ENCODE measurements at regions not wholly inside any gene's neighbourhood (a gene's known extent, or its start where the extent isn't known, plus 50 kb on each side); places are given as distances from the start of the nearest gene placed in this dataset.
A peak's percentile ranks its signal among the peaks of the same experiment; 100 is the strongest.

DNA sequence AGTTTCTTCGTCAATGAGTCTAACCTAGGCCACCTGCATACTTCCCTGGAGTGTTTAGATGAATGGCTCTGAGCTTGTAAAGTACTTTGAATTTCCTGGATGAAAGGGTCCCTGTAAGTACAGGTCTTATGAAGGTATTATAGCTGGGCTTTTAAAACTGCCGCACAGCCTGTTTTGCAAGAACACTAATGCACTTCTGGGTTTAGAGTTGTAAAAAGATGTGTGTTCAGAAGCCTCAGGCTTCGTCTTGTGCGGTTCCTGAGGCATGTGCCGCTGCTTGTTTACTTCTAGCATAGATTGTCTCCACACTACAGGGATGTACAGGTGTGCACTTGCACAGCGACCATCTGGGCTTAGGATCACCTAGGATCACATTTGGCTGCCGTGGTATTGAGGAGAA lies 324.5 kb downstream of the SOX4 start:
- DNase-seq, result no peak
- WGBS, 2 experiments (ENCODE audit: low coverage in 1 of 2, low lambda C conversion rate in 2 of 2, missing lambda C conversion rate in 2 of 2), result 95 to 96% methylated on average over 7 of the region's 7 CpGs
- Histone ChIP-seq H3K27me3 (replicated peaks; ENCODE audit: insufficient read depth) (no peaks in the 10 kb centered on the region), H3K79me2 (ENCODE audit: insufficient read depth) (no peaks in the 10 kb centered on the region), H4K20me1 (ENCODE audit: insufficient read depth) (no peaks in the 10 kb centered on the region), H3F3A (ENCODE audit: insufficient read depth) (peaks cover 24% of the 10 kb centered on the region), H2AFZ (no peak overlapping the region), H3K27ac (no peak overlapping the region), H3K4me1 (ENCODE audit: insufficient read depth) (peaks cover 26% of the 10 kb centered on the region), H3K9me2 (ENCODE audit: insufficient read depth) (no peaks in the 10 kb centered on the region; the same call in 1 of the 2 replicates), H3K4me2 (ENCODE audit: unreplicated experiment) (no peak overlapping the region), H3K9me3 (ENCODE audit: low read depth) (no peaks in the 10 kb centered on the region), H3K36me3 (ENCODE audit: low read depth) (no peaks in the 10 kb centered on the region), H3K9ac (no peak overlapping the region), H3K4me3 (no peak overlapping the region)
- TF ChIP-seq EZH2phosphoT487 (IDR thresholded peaks at IDR 0.05; ENCODE audit: insufficient read depth, low read depth), result no peak
- in situ Hi-C loops (cut with MboI), result no loop called here

DNA sequence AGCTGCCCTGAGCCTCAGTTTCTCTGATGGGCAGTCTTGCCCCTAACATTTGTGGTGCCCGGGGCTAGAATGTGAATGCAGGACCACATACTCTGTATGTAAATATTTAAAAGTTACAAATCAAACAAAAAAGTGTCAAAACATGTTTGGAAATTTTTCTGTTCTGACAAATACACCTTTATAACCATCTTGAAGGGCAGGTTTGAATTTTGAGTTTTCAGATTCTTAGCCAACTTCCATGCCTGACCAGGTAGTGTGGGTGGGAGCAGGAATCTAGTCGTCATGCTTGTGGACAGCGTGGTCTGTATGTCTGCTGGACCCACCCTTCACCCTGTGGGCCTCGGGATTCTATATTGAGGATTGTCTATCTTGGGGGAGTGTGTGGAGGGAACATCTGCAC lies 325.1 kb downstream of the SOX4 start:
- Histone ChIP-seq H3K27ac (no peak overlapping the region), H3K27me3 (replicated peaks; ENCODE audit: insufficient read depth) (no peaks in the 10 kb centered on the region), H3F3A (ENCODE audit: insufficient read depth) (peaks cover 24% of the 10 kb centered on the region), H3K4me3 (no peak overlapping the region), H4K20me1 (ENCODE audit: insufficient read depth) (no peaks in the 10 kb centered on the region), H3K79me2 (ENCODE audit: insufficient read depth) (no peaks in the 10 kb centered on the region), H3K9ac (no peak overlapping the region), H2AFZ (no peak overlapping the region), H3K36me3 (ENCODE audit: low read depth) (no peaks in the 10 kb centered on the region), H3K4me2 (ENCODE audit: unreplicated experiment) (no peak overlapping the region), H3K9me2 (ENCODE audit: insufficient read depth) (no peaks in the 10 kb centered on the region; the same call in 1 of the 2 replicates), H3K9me3 (ENCODE audit: low read depth) (no peaks in the 10 kb centered on the region), H3K4me1 (ENCODE audit: insufficient read depth) (peaks cover 26% of the 10 kb centered on the region)
- in situ Hi-C loops (cut with MboI), result no loop called here
- WGBS, 2 experiments (ENCODE audit: low coverage in 1 of 2, low lambda C conversion rate in 2 of 2, missing lambda C conversion rate in 2 of 2), result 91 to 98% methylated on average over 4 of the region's 4 CpGs
- TF ChIP-seq EZH2phosphoT487 (IDR thresholded peaks at IDR 0.05; ENCODE audit: insufficient read depth, low read depth) (no peak), EZH2 (IDR thresholded peaks at IDR 0.05; ENCODE audit: insufficient read depth, poor library complexity, severe bottlenecking) (no peak)
- no peak for DNase-seq

DNA sequence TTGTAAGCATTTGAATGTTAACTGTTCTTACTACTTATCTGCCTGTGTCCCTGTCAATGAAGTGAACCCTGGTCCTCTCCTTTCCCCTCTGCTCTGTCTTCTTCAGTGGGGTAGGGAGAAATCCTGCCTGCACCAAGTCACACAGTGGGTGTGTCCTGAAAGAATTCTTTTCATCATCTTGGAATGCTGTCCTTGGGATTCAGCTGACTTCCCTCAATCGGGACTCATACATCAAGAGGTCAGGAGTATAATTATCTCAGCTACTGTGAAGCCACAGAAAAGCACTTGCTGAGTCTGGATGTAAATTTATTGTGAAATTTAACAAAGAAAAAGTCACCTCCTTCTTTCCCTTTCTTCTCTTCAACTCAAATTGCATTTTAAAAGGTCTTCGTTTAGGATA lies 328.5 kb downstream of the SOX4 start:
- Histone ChIP-seq H3K27ac (no peak overlapping the region), H3K79me2 (ENCODE audit: insufficient read depth) (no peaks in the 10 kb centered on the region), H3K9me3 (ENCODE audit: low read depth) (no peaks in the 10 kb centered on the region), H2AFZ (no peak overlapping the region), H3K4me3 (no peak overlapping the region), H4K20me1 (ENCODE audit: insufficient read depth) (no peaks in the 10 kb centered on the region), H3K4me1 (ENCODE audit: insufficient read depth) (peaks cover 9% of the 10 kb centered on the region), H3K4me2 (ENCODE audit: unreplicated experiment) (peak overlapping the region; percentile 40), H3K36me3 (ENCODE audit: low read depth) (no peaks in the 10 kb centered on the region), H3K27me3 (replicated peaks; ENCODE audit: insufficient read depth) (no peaks in the 10 kb centered on the region), H3F3A (ENCODE audit: insufficient read depth) (peaks cover 4% of the 10 kb centered on the region; the same call in 1 of the 2 replicates), H3K9me2 (ENCODE audit: insufficient read depth) (no peaks in the 10 kb centered on the region; the same call in 1 of the 2 replicates), H3K9ac (no peak overlapping the region)
- peak; percentile 45 for DNase-seq
- TF ChIP-seq EZH2phosphoT487 (IDR thresholded peaks at IDR 0.05; ENCODE audit: insufficient read depth, low read depth) (no peak), EZH2 (IDR thresholded peaks at IDR 0.05; ENCODE audit: insufficient read depth, poor library complexity, severe bottlenecking) (no peak)
- in situ Hi-C loops (cut with MboI), result no loop called here
- WGBS, 2 experiments (ENCODE audit: low coverage in 1 of 2, low lambda C conversion rate in 2 of 2, missing lambda C conversion rate in 2 of 2), result 50% methylated on average over 2 of the region's 2 CpGs

DNA sequence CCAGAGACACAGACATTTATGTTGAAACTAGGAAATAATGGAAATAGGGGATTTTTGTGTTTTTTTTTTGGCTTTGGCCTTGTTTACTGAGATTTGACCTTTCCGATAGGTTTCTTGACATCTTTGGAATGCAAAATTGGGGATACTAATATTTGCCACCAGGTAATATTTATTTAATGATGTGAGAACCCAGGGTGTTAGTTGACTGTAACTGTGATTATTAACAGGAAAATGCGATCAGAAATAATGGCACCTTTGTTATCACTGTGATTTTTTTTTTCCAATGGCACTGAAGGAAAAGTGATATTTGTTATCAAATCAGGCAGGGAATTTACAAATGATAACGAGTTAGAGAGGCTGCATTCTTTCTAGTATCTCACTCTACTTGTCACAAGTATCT lies 330.5 kb downstream of the SOX4 start:
- no peaks in the 10 kb centered on the region for H3F3A ChIP-seq (ENCODE audit: insufficient read depth)
- H3K79me2 ChIP-seq (ENCODE audit: insufficient read depth), result no peaks in the 10 kb centered on the region
- no peak overlapping the region for H3K4me3 ChIP-seq
- in situ Hi-C loops (cut with MboI), result no loop called here
- H3K4me2 ChIP-seq (ENCODE audit: unreplicated experiment), result no peak overlapping the region
- H3K27me3 ChIP-seq (replicated peaks; ENCODE audit: insufficient read depth), result no peaks in the 10 kb centered on the region
- no peaks in the 10 kb centered on the region for H4K20me1 ChIP-seq (ENCODE audit: insufficient read depth)
- H2AFZ ChIP-seq, result no peak overlapping the region
- H3K27ac ChIP-seq, result no peak overlapping the region
- H3K36me3 ChIP-seq (ENCODE audit: low read depth), result no peaks in the 10 kb centered on the region
- no peak for DNase-seq
- 95 to 98% methylated on average over 3 of the region's 3 CpGs for WGBS, 2 experiments (ENCODE audit: low coverage in 1 of 2, low lambda C conversion rate in 2 of 2, missing lambda C conversion rate in 2 of 2)
- peaks cover 9% of the 10 kb centered on the region for H3K4me1 ChIP-seq (ENCODE audit: insufficient read depth)
- H3K9me3 ChIP-seq (ENCODE audit: low read depth), result no peaks in the 10 kb centered on the region
- H3K9ac ChIP-seq, result no peak overlapping the region
- no peaks in the 10 kb centered on the region for H3K9me2 ChIP-seq (ENCODE audit: insufficient read depth)
- no peak for TF ChIP-seq EZH2phosphoT487 (IDR thresholded peaks at IDR 0.05; ENCODE audit: insufficient read depth, low read depth)

DNA sequence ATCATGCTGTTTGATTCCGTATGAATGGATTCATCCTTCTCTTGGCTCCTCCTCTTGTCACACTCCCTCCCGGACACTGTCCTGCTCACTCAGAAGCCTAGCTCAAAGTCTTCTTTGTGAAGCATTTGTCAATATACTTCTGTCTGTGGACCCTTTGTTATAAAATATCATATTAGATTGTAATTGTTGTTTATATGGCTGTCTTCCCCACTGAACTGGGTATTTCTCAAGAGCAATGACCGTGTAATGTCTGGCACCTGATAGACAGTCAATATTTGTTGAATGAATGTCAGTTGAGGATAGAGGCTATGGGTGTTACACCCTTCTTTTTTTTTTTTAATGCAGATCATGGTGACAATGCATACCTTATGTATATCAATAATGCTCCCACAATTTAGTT lies 335.3 kb downstream of the SOX4 start:
- Histone ChIP-seq H3K36me3 (ENCODE audit: low read depth) (no peaks in the 10 kb centered on the region), H3K4me2 (ENCODE audit: unreplicated experiment) (no peak overlapping the region), H3K27ac (no peak overlapping the region), H3F3A (ENCODE audit: insufficient read depth) (no peaks in the 10 kb centered on the region; the same call in 1 of the 2 replicates), H3K4me3 (no peak overlapping the region), H3K27me3 (replicated peaks; ENCODE audit: insufficient read depth) (no peaks in the 10 kb centered on the region), H3K4me1 (ENCODE audit: insufficient read depth) (no peaks in the 10 kb centered on the region), H2AFZ (no peak overlapping the region), H3K9me3 (ENCODE audit: low read depth) (no peaks in the 10 kb centered on the region), H3K9ac (no peak overlapping the region), H4K20me1 (ENCODE audit: insufficient read depth) (no peaks in the 10 kb centered on the region), H3K9me2 (ENCODE audit: insufficient read depth) (no peaks in the 10 kb centered on the region), H3K79me2 (ENCODE audit: insufficient read depth) (no peaks in the 10 kb centered on the region)
- in situ Hi-C loops (cut with MboI), result no loop called here
- TF ChIP-seq EZH2 (IDR thresholded peaks at IDR 0.05; ENCODE audit: insufficient read depth, poor library complexity, severe bottlenecking) (no peak), EZH2phosphoT487 (IDR thresholded peaks at IDR 0.05; ENCODE audit: insufficient read depth, low read depth) (no peak)
- 59 to 64% methylated on average over 3 of the region's 3 CpGs for WGBS, 2 experiments (ENCODE audit: low coverage in 1 of 2, low lambda C conversion rate in 2 of 2, missing lambda C conversion rate in 2 of 2)
- DNase-seq, result no peak
